ENCODE measurements at regions not wholly inside any gene's neighbourhood (a gene's known extent, or its start where the extent isn't known, plus 50 kb on each side); places are given as distances from the start of the nearest gene placed in this dataset.
A peak's percentile ranks its signal among the peaks of the same experiment; 100 is the strongest.
"Not testable (repeated sequence)": the region's sequence is repeated elsewhere in the genome, so short reads cannot be mapped to it uniquely, and the experiment has no call there.

- DNase-seq (ENCODE audit: low spot score), result no peak
Measured at GRCh38 chr6:137399881-137400443, 94.2 kb downstream of the OLIG3 start.

GRCh38 chr6:137395316-137395715 lies 98.9 kb downstream of the OLIG3 start:
- DNase-seq (ENCODE audit: low spot score), result no peak

GRCh38 chr6:137391061-137391814 lies 103.0 kb downstream of the OLIG3 start:
- DNase-seq (ENCODE audit: low spot score), result no peak

GRCh38 chr6:137390334-137390733 lies 103.9 kb downstream of the OLIG3 start:
- DNase-seq (ENCODE audit: low spot score), result no peak

- no peak for DNase-seq (ENCODE audit: low spot score)
Measured at GRCh38 chr6:137389150-137389704, 105.0 kb downstream of the OLIG3 start.

- DNase-seq (ENCODE audit: low spot score), result no peak
Measured at GRCh38 chr6:137387096-137387764, 107.0 kb downstream of the OLIG3 start.

- not testable (repeated sequence) for DNase-seq (ENCODE audit: low spot score)
Measured at GRCh38 chr6:137383287-137383686, 110.9 kb downstream of the OLIG3 start.

- DNase-seq (ENCODE audit: low spot score), result no peak
Measured at GRCh38 chr6:137378090-137378369, 116.2 kb downstream of the OLIG3 start.

- no peak for DNase-seq (ENCODE audit: low spot score)
Measured at GRCh38 chr6:137373296-137373695, 120.9 kb downstream of the OLIG3 start.

GRCh38 chr6:137372532-137372931 lies 121.7 kb downstream of the OLIG3 start:
- DNase-seq (ENCODE audit: low spot score), result no peak

GRCh38 chr6:137371634-137372016 lies 122.6 kb downstream of the OLIG3 start:
- DNase-seq (ENCODE audit: low spot score), result no peak

- no peak for DNase-seq (ENCODE audit: low spot score)
Measured at GRCh38 chr6:137370871-137371633, 123.1 kb downstream of the OLIG3 start.

- DNase-seq (ENCODE audit: low spot score), result no peak
Measured at GRCh38 chr6:137369136-137369535, 125.1 kb downstream of the OLIG3 start.

GRCh38 chr6:137365707-137366437 lies 128.3 kb downstream of the OLIG3 start:
- no peak for DNase-seq (ENCODE audit: low spot score)

GRCh38 chr6:137363805-137364138 lies 130.4 kb downstream of the OLIG3 start:
- DNase-seq (ENCODE audit: low spot score), result peak; percentile 60

GRCh38 chr6:137362878-137363804 lies 131.1 kb downstream of the OLIG3 start:
- DNase-seq (ENCODE audit: low spot score), result no peak

GRCh38 chr6:137361701-137362100 lies 132.5 kb downstream of the OLIG3 start:
- DNase-seq (ENCODE audit: low spot score), result no peak

GRCh38 chr6:137358273-137358672 lies 135.9 kb downstream of the OLIG3 start:
- no peak for DNase-seq (ENCODE audit: low spot score)

GRCh38 chr6:137357948-137358266 lies 136.3 kb downstream of the OLIG3 start:
- DNase-seq (ENCODE audit: low spot score), result no peak

- DNase-seq (ENCODE audit: low spot score), result no peak
Measured at GRCh38 chr6:137357263-137357947, 136.8 kb downstream of the OLIG3 start.
